NCI-H446 treated with DMSO at 0.1 percent for 48 hours (cell line): ENCODE measurements at regions not wholly inside any gene's neighbourhood (a gene's known extent, or its start where the extent isn't known, plus 50 kb on each side); places are given as distances from the start of the nearest gene placed in this dataset.

ENCODE experiments used
- DNase-seq: peaks from one replicate; lab custom pipeline; 2025; lab: John Stamatoyannopoulos, UW

GRCh38 chr2:66802877-66803276 lies 368.0 kb downstream of the MEIS1 start:
- no peak for DNase-seq

- no peak for DNase-seq
These were observed 368.8 kb downstream of the MEIS1 start for GRCh38 chr2:66803726-66804125.

GRCh38 chr2:66805016-66805865 lies 370.3 kb downstream of the MEIS1 start:
- DNase-seq: no peak

- no peak for DNase-seq
These were observed 371.0 kb downstream of the MEIS1 start for GRCh38 chr2:66805968-66806367.

GRCh38 chr2:66813525-66813924 lies 378.6 kb downstream of the MEIS1 start:
- DNase-seq: no peak

- DNase-seq: no peak
These were observed 379.1 kb downstream of the MEIS1 start for GRCh38 chr2:66813976-66814375.

GRCh38 chr2:66814916-66815315 lies 380.0 kb downstream of the MEIS1 start:
- no peak for DNase-seq

- no peak for DNase-seq
These were observed 381.0 kb downstream of the MEIS1 start for GRCh38 chr2:66815886-66816285.

GRCh38 chr2:66821168-66821567 lies 386.2 kb downstream of the MEIS1 start:
- DNase-seq: no peak

GRCh38 chr2:66822186-66822585 lies 387.3 kb downstream of the MEIS1 start:
- DNase-seq: no peak

GRCh38 chr2:66824926-66825325 lies 390.0 kb downstream of the MEIS1 start:
- DNase-seq: no peak

- no peak for DNase-seq
These were observed 392.9 kb downstream of the MEIS1 start for GRCh38 chr2:66827851-66828250.

GRCh38 chr2:66828876-66829275 lies 394.0 kb downstream of the MEIS1 start:
- DNase-seq: no peak

GRCh38 chr2:66830881-66831280 lies 396.0 kb downstream of the MEIS1 start:
- no peak for DNase-seq

GRCh38 chr2:66832646-66833435 lies 397.9 kb downstream of the MEIS1 start:
- DNase-seq: no peak

- no peak for DNase-seq
These were observed 399.9 kb downstream of the MEIS1 start for GRCh38 chr2:66834859-66835258.

GRCh38 chr2:66836851-66837250 lies 401.9 kb downstream of the MEIS1 start:
- DNase-seq: no peak

GRCh38 chr2:66839551-66840320 lies 404.8 kb downstream of the MEIS1 start:
- no peak for DNase-seq

GRCh38 chr2:66840321-66841002 lies 405.5 kb downstream of the MEIS1 start:
- no peak for DNase-seq

GRCh38 chr2:66843847-66844246 lies 408.9 kb downstream of the MEIS1 start:
- no peak for DNase-seq

GRCh38 chr2:66845307-66845706 lies 410.4 kb downstream of the MEIS1 start:
- DNase-seq: no peak

- DNase-seq: no peak
These were observed 412.0 kb downstream of the MEIS1 start for GRCh38 chr2:66846887-66847286.
